Pancreas (tissue), 10 donors: ENCODE measurements at regions not wholly inside any gene's neighbourhood (a gene's known extent, or its start where the extent isn't known, plus 50 kb on each side); places are given as distances from the start of the nearest gene placed in this dataset.
"Not testable (repeated sequence)": the region's sequence is repeated elsewhere in the genome, so short reads cannot be mapped to it uniquely, and the experiment has no call there.

Experiments
- ATAC-seq, 4 donors: fragments of 200-7000 bp; cut with Tn5 transposase; one replicate each; pipeline versions ENCODE4 v1.8.0 to v1.9.1; 2020; ENCODE audit warnings: mild to moderate bottlenecking in 4 of 4, moderate library complexity in 4 of 4
- DNase-seq, 6 donors: peaks; one replicate each; pipeline ENCODE4 v3.0.0-alpha.2; 2020
- FAIRE-seq: peaks from 2 replicates; lab custom pipeline; 2012; peaks lifted over from hg19 to GRCh38; lab: Jason Lieb, UNC
- H3K27ac ChIP-seq, 4 donors: fragments of 200-600 bp; sonication (generic); 1 replicate in 3 of 4; 2 replicates in 1 of 4; pipeline versions ENCODE4 v1.5.0 to v1.8.0; 2020
- H3K27me3 ChIP-seq, 4 donors: fragments of 200-600 bp; one replicate each; pipeline ENCODE4 v1.8.0; 2021
- H3K36me3 ChIP-seq, 3 donors: fragments of 200-600 bp; sonication (generic) in 1 of 3; one replicate each; pipeline versions ENCODE4 v1.5.0 to v1.8.0; 2020 to 2021
- H3K4me1 ChIP-seq, 3 donors: fragments of 200-600 bp; one replicate each; pipeline ENCODE4 v1.8.0; 2021
- H3K4me3 ChIP-seq, 4 donors: fragments of 200-600 bp; sonication (generic) in 2 of 4; one replicate each; pipeline versions ENCODE4 v1.5.0 to v1.8.0; 2020 to 2021
- H3K9me3 ChIP-seq, 4 donors: fragments of 200-600 bp; one replicate each; pipeline ENCODE4 v1.8.0; 2021
- WGBS, 2 donors: extraction: QIAGEN DNeasy Blood & Tissue Kit; methylation state at CpG; one replicate each; pipeline ENCODE4 v1.1.7; 2013; 5-methylcytosine and 5-hydroxymethylcytosine counted together
- intact Hi-C, 3 donors: fragments of 100-400 bp; cut with DNase I; formaldehyde crosslinking; loops; one replicate each; pipeline versions ENCODE4 v1.11.1 to v1.14.2; 2022
- TF ChIP-seq, protein P1 (sequence below), 4 donors: fragments of 200-600 bp; sonication (generic) in 3 of 4; IDR thresholded peaks; one replicate each; pipeline versions ENCODE4 v1.5.0 to v1.8.0; 2021; ENCODE audit warnings: antibody characterized with exemption in 4 of 4
- donor health status: healthy with polysubstance abuse.
- donor health status: DM: no; HTN: no; CAD: no; lungs with moderate emphysema.
- donor health status: DM: no; HTN: no; CAD: no.
- donor health status: control.
- donor health status: control.
- donor health status: Bipolar disorder and iron deficiency.
- donor health status: DM: yes; HTN: yes; CAD: no.
- donor health status: DM: no; HTN: no; CAD: no.
- donor health status: DM: no; HTN: no; CAD: no.
- donor health status: DM: yes; HTN: yes; CAD: no.

GRCh38 chr7:106448346-106448991 lies 163.7 kb upstream of the NAMPT start:
- no peaks in the 10 kb centered on the region for H3K4me1 ChIP-seq
- H3K27me3 ChIP-seq, result no peaks in the 10 kb centered on the region
- intact Hi-C loops, result no loop called here
- no peaks in the 10 kb centered on the region for H3K36me3 ChIP-seq
- TF ChIP-seq, protein P1, sequence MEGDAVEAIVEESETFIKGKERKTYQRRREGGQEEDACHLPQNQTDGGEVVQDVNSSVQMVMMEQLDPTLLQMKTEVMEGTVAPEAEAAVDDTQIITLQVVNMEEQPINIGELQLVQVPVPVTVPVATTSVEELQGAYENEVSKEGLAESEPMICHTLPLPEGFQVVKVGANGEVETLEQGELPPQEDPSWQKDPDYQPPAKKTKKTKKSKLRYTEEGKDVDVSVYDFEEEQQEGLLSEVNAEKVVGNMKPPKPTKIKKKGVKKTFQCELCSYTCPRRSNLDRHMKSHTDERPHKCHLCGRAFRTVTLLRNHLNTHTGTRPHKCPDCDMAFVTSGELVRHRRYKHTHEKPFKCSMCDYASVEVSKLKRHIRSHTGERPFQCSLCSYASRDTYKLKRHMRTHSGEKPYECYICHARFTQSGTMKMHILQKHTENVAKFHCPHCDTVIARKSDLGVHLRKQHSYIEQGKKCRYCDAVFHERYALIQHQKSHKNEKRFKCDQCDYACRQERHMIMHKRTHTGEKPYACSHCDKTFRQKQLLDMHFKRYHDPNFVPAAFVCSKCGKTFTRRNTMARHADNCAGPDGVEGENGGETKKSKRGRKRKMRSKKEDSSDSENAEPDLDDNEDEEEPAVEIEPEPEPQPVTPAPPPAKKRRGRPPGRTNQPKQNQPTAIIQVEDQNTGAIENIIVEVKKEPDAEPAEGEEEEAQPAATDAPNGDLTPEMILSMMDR (IDR thresholded peaks at IDR 0.05), result no peak
- ATAC-seq, result no peak
- H3K27ac ChIP-seq, result no peak overlapping the region
- no peak overlapping the region for H3K4me3 ChIP-seq
- no peaks in the 10 kb centered on the region for H3K9me3 ChIP-seq
- FAIRE-seq, result no peak
- DNase-seq, result no peak
- WGBS, 2 donors, result 40 to 44% methylated on average over 1 of the region's 1 CpG

- H3K27me3 ChIP-seq, result no peaks in the 10 kb centered on the region
- H3K4me1 ChIP-seq, result no peaks in the 10 kb centered on the region
- WGBS, 2 donors, result 84 to 90% methylated on average over 3 of the region's 3 CpGs
- H3K36me3 ChIP-seq, result no peaks in the 10 kb centered on the region
- DNase-seq (no peak), ATAC-seq (no peak), FAIRE-seq (no peak)
- H3K27ac ChIP-seq, result no peak overlapping the region
- intact Hi-C loops, result no loop called here
- TF ChIP-seq, protein P1 (IDR thresholded peaks at IDR 0.05), result no peak
- no peaks in the 10 kb centered on the region for H3K9me3 ChIP-seq
- H3K4me3 ChIP-seq, result no peak overlapping the region
Observed at GRCh38 chr7:106447318-106447847, 162.6 kb upstream of the NAMPT start.

- H3K27ac ChIP-seq, FAIRE-seq, intact Hi-C loops, H3K4me3 ChIP-seq, H3K4me1 ChIP-seq, H3K27me3 ChIP-seq, H3K36me3 ChIP-seq, ATAC-seq, H3K9me3 ChIP-seq, DNase-seq: not testable (repeated sequence)
Observed at GRCh38 chr7:106445366-106445765, 160.6 kb upstream of the NAMPT start.

GRCh38 chr7:106444068-106444655 lies 159.4 kb upstream of the NAMPT start:
- no peak overlapping the region for H3K27ac ChIP-seq
- intact Hi-C loops, result no loop called here
- H3K36me3 ChIP-seq, result no peaks in the 10 kb centered on the region
- no peak for FAIRE-seq
- no peak for DNase-seq
- TF ChIP-seq, protein P1 (IDR thresholded peaks at IDR 0.05), result no peak
- H3K27me3 ChIP-seq, result no peaks in the 10 kb centered on the region
- no peak overlapping the region for H3K4me3 ChIP-seq
- H3K4me1 ChIP-seq, result no peaks in the 10 kb centered on the region
- WGBS, 2 donors, result 65 to 79% methylated on average over 1 of the region's 1 CpG
- no peaks in the 10 kb centered on the region for H3K9me3 ChIP-seq
- no peak for ATAC-seq

DNA sequence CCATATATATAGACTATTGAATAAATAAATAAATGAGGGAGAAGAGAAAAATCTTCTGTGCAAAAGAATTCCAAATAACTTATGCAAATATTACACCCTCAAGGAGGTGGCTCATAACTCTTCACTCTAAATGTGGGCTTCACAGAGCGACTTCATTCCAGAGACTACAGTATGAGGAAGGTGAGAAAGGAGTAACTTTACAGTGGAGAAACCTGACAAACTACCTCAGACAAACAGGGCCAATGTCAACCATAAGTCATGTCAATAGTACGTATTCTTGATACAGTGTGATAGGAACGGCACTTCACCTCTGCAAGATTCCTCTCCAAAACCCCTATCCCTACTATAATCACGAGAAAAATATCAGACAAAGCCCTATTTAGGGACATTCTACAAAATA lies 158.4 kb upstream of the NAMPT start:
- H3K36me3 ChIP-seq, result no peaks in the 10 kb centered on the region
- no peaks in the 10 kb centered on the region for H3K4me1 ChIP-seq
- H3K27me3 ChIP-seq, result no peaks in the 10 kb centered on the region
- H3K27ac ChIP-seq, result no peak overlapping the region
- no peak overlapping the region for H3K4me3 ChIP-seq
- no peaks in the 10 kb centered on the region for H3K9me3 ChIP-seq
- no peak for FAIRE-seq
- no peak for ATAC-seq
- WGBS, 2 donors, result 62 to 69% methylated on average over 4 of the region's 4 CpGs
- DNase-seq, result no peak
- TF ChIP-seq, protein P1 (IDR thresholded peaks at IDR 0.05), result no peak
- intact Hi-C loops, result no loop called here
